ENCODE measurements at regions not wholly inside any gene's neighbourhood (a gene's known extent, or its start where the extent isn't known, plus 50 kb on each side); places are given as distances from the start of the nearest gene placed in this dataset.

GRCh38 chr7:131232768-131233167 lies 94.9 kb upstream of the MKLN1 start:
- DNase-seq (ENCODE audit: low read depth in 4 of 4, low spot score in 3 of 4) = no peak

GRCh38 chr7:131233193-131233592 lies 94.5 kb upstream of the MKLN1 start:
- DNase-seq (ENCODE audit: low read depth in 4 of 4, low spot score in 3 of 4) = no peak

- DNase-seq (ENCODE audit: low read depth in 4 of 4, low spot score in 3 of 4) = no peak
Observed at GRCh38 chr7:131234719-131235488, 92.8 kb upstream of the MKLN1 start.

- DNase-seq (ENCODE audit: low read depth in 4 of 4, low spot score in 3 of 4) = no peak
Observed at GRCh38 chr7:131235489-131236317, 92.0 kb upstream of the MKLN1 start.

GRCh38 chr7:131236318-131236672 lies 91.4 kb upstream of the MKLN1 start:
- no peak for DNase-seq (ENCODE audit: low read depth in 4 of 4, low spot score in 3 of 4)

- no peak for DNase-seq (ENCODE audit: low read depth in 4 of 4, low spot score in 3 of 4)
Observed at GRCh38 chr7:131238347-131238931, 89.2 kb upstream of the MKLN1 start.

GRCh38 chr7:131241386-131241785 lies 86.3 kb upstream of the MKLN1 start:
- DNase-seq (ENCODE audit: low read depth in 4 of 4, low spot score in 3 of 4) = no peak

GRCh38 chr7:131242123-131242650 lies 85.5 kb upstream of the MKLN1 start:
- DNase-seq (ENCODE audit: low read depth in 4 of 4, low spot score in 3 of 4) = no peak

GRCh38 chr7:131244259-131244852 lies 83.3 kb upstream of the MKLN1 start:
- no peak for DNase-seq (ENCODE audit: low read depth in 4 of 4, low spot score in 3 of 4)

- no peak for DNase-seq (ENCODE audit: low read depth in 4 of 4, low spot score in 3 of 4)
Observed at GRCh38 chr7:131249003-131249402, 78.7 kb upstream of the MKLN1 start.

- no peak for DNase-seq (ENCODE audit: low read depth in 4 of 4, low spot score in 3 of 4)
Observed at GRCh38 chr7:131249483-131249882, 78.2 kb upstream of the MKLN1 start.

GRCh38 chr7:131250331-131250730 lies 77.3 kb upstream of the MKLN1 start:
- no peak for DNase-seq (ENCODE audit: low read depth in 4 of 4, low spot score in 3 of 4)

GRCh38 chr7:131251371-131251770 lies 76.3 kb upstream of the MKLN1 start:
- DNase-seq (ENCODE audit: low read depth in 4 of 4, low spot score in 3 of 4) = no peak

- no peak for DNase-seq (ENCODE audit: low read depth in 4 of 4, low spot score in 3 of 4)
Observed at GRCh38 chr7:131252976-131253375, 74.7 kb upstream of the MKLN1 start.

GRCh38 chr7:131254211-131254610 lies 73.5 kb upstream of the MKLN1 start:
- no peak for DNase-seq (ENCODE audit: low read depth in 4 of 4, low spot score in 3 of 4)

- no peak for DNase-seq (ENCODE audit: low read depth in 4 of 4, low spot score in 3 of 4)
Observed at GRCh38 chr7:131255242-131255641, 72.4 kb upstream of the MKLN1 start.

- DNase-seq (ENCODE audit: low read depth in 4 of 4, low spot score in 3 of 4) = no peak
Observed at GRCh38 chr7:131261476-131261994, 66.1 kb upstream of the MKLN1 start.

- DNase-seq (ENCODE audit: low read depth in 4 of 4, low spot score in 3 of 4) = no peak
Observed at GRCh38 chr7:131265227-131265626, 62.4 kb upstream of the MKLN1 start.

GRCh38 chr7:131267631-131268030 lies 60.0 kb upstream of the MKLN1 start:
- no peak for DNase-seq (ENCODE audit: low read depth in 4 of 4, low spot score in 3 of 4)

- no peak for DNase-seq (ENCODE audit: low read depth in 4 of 4, low spot score in 3 of 4)
Observed at GRCh38 chr7:131268906-131269305, 58.8 kb upstream of the MKLN1 start.

- no peak for DNase-seq (ENCODE audit: low read depth in 4 of 4, low spot score in 3 of 4)
Observed at GRCh38 chr7:131272086-131272485, 55.6 kb upstream of the MKLN1 start.
